GM12878 (cell line): ENCODE measurements at regions not wholly inside any gene's neighbourhood (a gene's known extent, or its start where the extent isn't known, plus 50 kb on each side); places are given as distances from the start of the nearest gene placed in this dataset.

Source experiments
- ATAC-seq: fragments of 200-7000 bp; cut with Tn5 transposase; 3 replicates; pipeline ENCODE4 v1.9.1; 2020; ENCODE audit warnings: mild to moderate bottlenecking, moderate library complexity
- BruUV-seq: library from RNA; stranded (reverse); fragments of 400-500 nt; replicated peaks from 2 replicates; lab custom pipeline; 2021; lab: Mats Ljungman, UMichigan
- CTCF ChIA-PET: fragments of 300-600 bp; sonication (Branson Sonifier 250); formaldehyde crosslinking; extraction: SDS; loops from one replicate; lab custom pipeline; 2021; ENCODE audit warnings: inconsistent platforms; lab: Yijun Ruan, JAX
- POLR2A ChIA-PET: fragments of 350-600 bp; formaldehyde crosslinking; extraction: SDS; loops from one replicate; lab custom pipeline; 2021; ENCODE audit warnings: inconsistent platforms; lab: Charles Lee
- RAD21 ChIA-PET: fragments of 300-600 bp; sonication (Branson Sonifier 250); formaldehyde crosslinking; loops from one replicate; lab custom pipeline; 2023; ENCODE audit warnings: antibody characterized with exemption; ENCODE audit not compliant: unreplicated experiment; lab: Charles Lee
- SMC1A ChIA-PET: fragments of 300-600 bp; sonication (Branson Sonifier 250); formaldehyde crosslinking; loops from one replicate; lab custom pipeline; 2023; ENCODE audit not compliant: unreplicated experiment, uncharacterized antibody; lab: Charles Lee
- DNase-seq: peaks from one replicate; pipeline ENCODE4 v3.0.0-alpha.2; 2011; ENCODE audit warnings: low read depth, low spot score
- FAIRE-seq: peaks from 3 replicates; lab custom pipeline; 2011; peaks lifted over from hg19 to GRCh38; lab: Jason Lieb, UNC
- H2AFZ ChIP-seq: 2 replicates; pipeline ENCODE4 v1.6.0; 2011; ENCODE audit warnings: low read depth, low read length, control low read depth; ENCODE audit not compliant: control insufficient read depth
- H3K27ac ChIP-seq: 2 replicates; pipeline ENCODE4 v1.5.1; 2011; ENCODE audit warnings: control low read depth; ENCODE audit not compliant: control insufficient read depth, insufficient read depth
- H3K27me3 ChIP-seq, 2 experiments: replicated peaks in 1 of 2; 2 replicates each; pipeline versions ENCODE4 v1.6.0 to v1.6.1; 2011; ENCODE audit warnings: low read length in 1 of 2; ENCODE audit not compliant: control insufficient read depth in 2 of 2, insufficient read depth in 2 of 2
- H3K36me3 ChIP-seq, 2 experiments: 2 replicates each; pipeline ENCODE4 v1.5.1; 2011; ENCODE audit warnings: low read length in 1 of 2; ENCODE audit not compliant: control insufficient read depth in 2 of 2, insufficient read depth in 2 of 2
- H3K4me1 ChIP-seq: 2 replicates; pipeline ENCODE4 v1.6.1; 2011; ENCODE audit warnings: mild to moderate bottlenecking, low read length, moderate library complexity, mixed read lengths; ENCODE audit not compliant: control insufficient read depth, insufficient read depth
- H3K4me2 ChIP-seq: 2 replicates; pipeline ENCODE4 v1.6.0; 2011; ENCODE audit warnings: control low read depth; ENCODE audit not compliant: control insufficient read depth, insufficient read depth
- H3K4me3 ChIP-seq: fragments of 200-600 bp; sonication (generic); 2 replicates; pipeline ENCODE4 v1.5.1; 2016
- H3K79me2 ChIP-seq: 2 replicates; pipeline ENCODE4 v1.6.0; 2011; ENCODE audit warnings: low read length; ENCODE audit not compliant: control insufficient read depth, insufficient read depth
- H3K9ac ChIP-seq: 2 replicates; pipeline ENCODE4 v1.8.0; 2011; ENCODE audit warnings: low read length, control low read depth, mixed read lengths; ENCODE audit not compliant: control insufficient read depth, insufficient read depth
- H3K9me3 ChIP-seq: replicated peaks from 3 replicates; pipeline ENCODE4 v1.5.1; 2011; ENCODE audit warnings: mild to moderate bottlenecking, low read length; ENCODE audit not compliant: control insufficient read depth, insufficient read depth
- H4K20me1 ChIP-seq: 2 replicates; pipeline ENCODE4 v1.6.0; 2011; ENCODE audit not compliant: control insufficient read depth, insufficient read depth
- BHLHE40 ChIP-seq, 2 experiments: fragments of 450-650 bp in 1 of 2; IDR thresholded peaks; 2 replicates each; pipeline ENCODE4 v1.6.1; 2011 to 2017; ENCODE audit warnings: low read depth in 2 of 2, borderline replicate concordance in 1 of 2, improper control_type of control experiment in 1 of 2, low read length in 1 of 2, mild to moderate bottlenecking in 1 of 2
- CHD1 ChIP-seq: IDR thresholded peaks from 2 replicates; pipeline ENCODE4 v1.6.1; 2012; ENCODE audit warnings: low read depth, low read length, improper control_type of control experiment
- EED ChIP-seq: sonication (generic); IDR thresholded peaks from 2 replicates; pipeline ENCODE4 v1.6.1; 2016; ENCODE audit warnings: antibody characterized with exemption, low read depth
- FOXK2 ChIP-seq: fragments of 450-650 bp; IDR thresholded peaks from 2 replicates; pipeline ENCODE4 v1.6.1; 2017; ENCODE audit warnings: mild to moderate bottlenecking, moderate library complexity
- GABPA ChIP-seq: IDR thresholded peaks from 2 replicates; pipeline ENCODE4 v1.6.1; 2014; ENCODE audit warnings: antibody characterized with exemption, low read depth, mild to moderate bottlenecking, inconsistent platforms
- KAT2A ChIP-seq: conservative IDR thresholded peaks from 2 replicates; pipeline ENCODE4 v1.6.1; 2011; ENCODE audit warnings: low read depth, low read length; ENCODE audit not compliant: control insufficient read depth
- MTA3 ChIP-seq: IDR thresholded peaks from 2 replicates; pipeline ENCODE4 v1.6.1; 2012; ENCODE audit warnings: low read length, inconsistent platforms, borderline replicate concordance
- SMARCA5 ChIP-seq: fragments of 450-650 bp; IDR thresholded peaks from 2 replicates; pipeline ENCODE4 v1.6.1; 2017; ENCODE audit warnings: mild to moderate bottlenecking
- WGBS: methylation state at CpG from one replicate; pipeline ENCODE4 v1.1.6; 2016; ENCODE audit warnings: low lambda C conversion rate; ENCODE audit not compliant: insufficient replicate concordance, insufficient coverage; ENCODE audit errors: missing lambda C conversion rate; 5-methylcytosine and 5-hydroxymethylcytosine counted together
- in situ Hi-C: fragments of 300-500 bp; cut with MboI; formaldehyde crosslinking; loops from 9 replicates; pipeline ENCODE4 v1.14.3; 2018; ENCODE audit warnings: mixed read lengths
- intact Hi-C: fragments of 100-400 bp; cut with micrococcal nuclease; formaldehyde crosslinking; loops from one replicate; pipeline ENCODE4 v1.14.2; 2022; ENCODE audit not compliant: unreplicated experiment
- TF ChIP-seq, protein P1 (sequence below), 3 experiments: IDR thresholded peaks in 2 of 3; conservative IDR thresholded peaks in 1 of 3; 2 replicates each; pipeline ENCODE4 v1.5.1; 2011; ENCODE audit warnings: low read depth in 3 of 3, low read length in 3 of 3, mild to moderate bottlenecking in 3 of 3, control low read depth in 2 of 3, moderate library complexity in 2 of 3, inconsistent platforms in 1 of 3, mixed read lengths in 1 of 3; ENCODE audit not compliant: control insufficient read depth in 2 of 3, insufficient read depth in 1 of 3; ENCODE audit errors: extremely low read depth in 1 of 3
- TF ChIP-seq, protein P2 (sequence below): IDR thresholded peaks from 2 replicates; pipeline ENCODE4 v1.6.1; 2012; ENCODE audit warnings: low read depth, low read length, improper control_type of control experiment

DNA sequence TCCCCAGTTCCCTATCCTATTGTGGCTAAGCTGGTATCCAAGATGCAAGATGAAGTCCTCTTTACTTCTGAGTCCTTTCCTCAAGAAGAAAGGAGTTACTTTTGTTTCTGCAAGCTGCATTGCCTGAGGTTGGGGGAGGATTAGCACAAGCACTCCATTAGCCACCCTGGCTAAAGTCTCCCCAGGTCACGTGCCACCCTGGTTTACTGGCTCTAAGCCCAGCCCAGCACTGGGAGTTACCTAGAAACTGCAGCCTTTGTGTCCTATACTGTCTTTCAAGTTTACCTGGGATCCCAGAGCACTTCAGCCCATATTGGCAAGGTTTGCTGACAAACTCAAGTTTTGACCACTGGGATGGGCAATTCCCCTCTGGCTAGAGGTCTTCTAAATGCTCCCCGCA, 78.4 kb upstream of the DBX1 start:
- H3K27ac ChIP-seq: no peak overlapping the region
- POLR2A ChIA-PET: no interaction called here
- intact Hi-C loops: no loop called here
- DNase-seq: no peak
- SMC1A ChIA-PET: no interaction called here
- H4K20me1 ChIP-seq: no peaks in the 10 kb centered on the region
- H3K79me2 ChIP-seq: no peaks in the 10 kb centered on the region
- no peak for FAIRE-seq
- RAD21 ChIA-PET: no interaction called here
- H2AFZ ChIP-seq: no peak overlapping the region
- no TSS peak for BruUV-seq
- WGBS: 15% methylated on average over 2 of the region's 2 CpGs
- no peaks in the 10 kb centered on the region for H3K36me3 ChIP-seq
- no peak overlapping the region for H3K9ac ChIP-seq
- H3K4me2 ChIP-seq: no peak overlapping the region
- H3K4me3 ChIP-seq: no peak overlapping the region
- ATAC-seq: no peak
- peak in 1 of 2 experiments; percentile 34; a peak in 1 of 4 replicates for TF ChIP-seq BHLHE40 (IDR thresholded peaks at IDR 0.05; ENCODE audit: borderline replicate concordance in 1 of 2, low read depth in 2 of 2, low read length in 1 of 2)
- no peak for TF ChIP-seq KAT2A
- no peaks in the 10 kb centered on the region for H3K27me3 ChIP-seq
- H3K9me3 ChIP-seq: no peaks in the 10 kb centered on the region
- CTCF ChIA-PET: no interaction called here
- in situ Hi-C loops: no loop called here
- H3K4me1 ChIP-seq: no peaks in the 10 kb centered on the region

DNA sequence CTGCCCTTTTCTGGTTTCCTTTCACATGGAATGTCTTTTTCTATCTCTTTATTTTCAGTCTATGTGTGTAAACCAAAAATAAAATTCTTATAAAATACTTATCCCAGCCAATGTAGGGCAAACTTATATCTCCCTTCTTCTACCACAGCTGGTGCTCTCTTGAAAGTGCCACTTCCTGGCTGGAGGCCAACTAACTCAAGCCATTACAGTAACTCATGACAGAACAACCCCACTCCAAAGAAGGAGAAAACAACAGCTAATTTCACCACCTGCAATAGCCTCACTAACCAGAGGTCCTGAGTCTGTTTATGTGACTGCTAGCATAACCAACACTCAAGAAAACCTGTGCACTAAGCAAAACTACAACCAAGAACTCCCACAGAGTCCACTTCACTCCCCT, 74.9 kb upstream of the DBX1 start:
- ChIA-PET POLR2A (no interaction called here), CTCF (interaction anchor here (1.5 kb wide), 1 partner anchor 8 kb away, joined by 3 read pairs; no protein-coding TSS in a partner anchor)
- no peak overlapping the region for H3K9ac ChIP-seq
- TF ChIP-seq SMARCA5 (no peak), GABPA (no peak), CHD1 (no peak), EED (no peak), FOXK2 (no peak), MTA3 (no peak)
- TF ChIP-seq, protein P1, sequence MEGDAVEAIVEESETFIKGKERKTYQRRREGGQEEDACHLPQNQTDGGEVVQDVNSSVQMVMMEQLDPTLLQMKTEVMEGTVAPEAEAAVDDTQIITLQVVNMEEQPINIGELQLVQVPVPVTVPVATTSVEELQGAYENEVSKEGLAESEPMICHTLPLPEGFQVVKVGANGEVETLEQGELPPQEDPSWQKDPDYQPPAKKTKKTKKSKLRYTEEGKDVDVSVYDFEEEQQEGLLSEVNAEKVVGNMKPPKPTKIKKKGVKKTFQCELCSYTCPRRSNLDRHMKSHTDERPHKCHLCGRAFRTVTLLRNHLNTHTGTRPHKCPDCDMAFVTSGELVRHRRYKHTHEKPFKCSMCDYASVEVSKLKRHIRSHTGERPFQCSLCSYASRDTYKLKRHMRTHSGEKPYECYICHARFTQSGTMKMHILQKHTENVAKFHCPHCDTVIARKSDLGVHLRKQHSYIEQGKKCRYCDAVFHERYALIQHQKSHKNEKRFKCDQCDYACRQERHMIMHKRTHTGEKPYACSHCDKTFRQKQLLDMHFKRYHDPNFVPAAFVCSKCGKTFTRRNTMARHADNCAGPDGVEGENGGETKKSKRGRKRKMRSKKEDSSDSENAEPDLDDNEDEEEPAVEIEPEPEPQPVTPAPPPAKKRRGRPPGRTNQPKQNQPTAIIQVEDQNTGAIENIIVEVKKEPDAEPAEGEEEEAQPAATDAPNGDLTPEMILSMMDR (IDR thresholded peaks at IDR 0.05 in 2 of 3, conservative IDR thresholded peaks at IDR 0.05 in 1 of 3; ENCODE audit: control insufficient read depth in 2 of 3, extremely low read depth in 1 of 3, insufficient read depth in 1 of 3, low read depth in 3 of 3, low read length in 3 of 3): no peak
- TF ChIP-seq, protein P2, sequence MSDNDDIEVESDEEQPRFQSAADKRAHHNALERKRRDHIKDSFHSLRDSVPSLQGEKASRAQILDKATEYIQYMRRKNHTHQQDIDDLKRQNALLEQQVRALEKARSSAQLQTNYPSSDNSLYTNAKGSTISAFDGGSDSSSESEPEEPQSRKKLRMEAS: no peak
- TF ChIP-seq, all 136 proteins: peak for 0
- no peak overlapping the region for H3K4me2 ChIP-seq
- ChIA-PET SMC1A (no interaction called here), RAD21 (no interaction called here)
- ATAC-seq: no peak
- H3K27ac ChIP-seq: no peak overlapping the region
- BruUV-seq: no TSS peak
- H3K4me1 ChIP-seq: no peaks in the 10 kb centered on the region
- DNase-seq: no peak
- H3K36me3 ChIP-seq: no peaks in the 10 kb centered on the region
- intact Hi-C loops: no loop called here
- in situ Hi-C loops: no loop called here
- no peaks in the 10 kb centered on the region for H3K79me2 ChIP-seq
- FAIRE-seq: no peak
- no peaks in the 10 kb centered on the region for H3K27me3 ChIP-seq
- no peak overlapping the region for H2AFZ ChIP-seq
- H4K20me1 ChIP-seq: no peaks in the 10 kb centered on the region
- H3K4me3 ChIP-seq: no peak overlapping the region
- no peaks in the 10 kb centered on the region for H3K9me3 ChIP-seq
